GM21381 (cell line): ENCODE measurements at regions not wholly inside any gene's neighbourhood (a gene's known extent, or its start where the extent isn't known, plus 50 kb on each side); places are given as distances from the start of the nearest gene placed in this dataset.
"Not testable (repeated sequence)": the region's sequence is repeated elsewhere in the genome, so short reads cannot be mapped to it uniquely, and the experiment has no call there.

Experiments used
- ATAC-seq: cut with Tn5 transposase; IDR thresholded peaks from one replicate; pipeline ENCODE4 v1.9.1; 2021; ENCODE audit warnings: mild to moderate bottlenecking, moderate library complexity; ENCODE audit not compliant: unreplicated experiment

GRCh38 chr7:34330308-34330707, 327.7 kb upstream of the NPSR1 start:
- no peak for ATAC-seq

GRCh38 chr7:34331102-34331501, 326.9 kb upstream of the NPSR1 start:
- ATAC-seq: no peak

GRCh38 chr7:34332006-34332405, 326.0 kb upstream of the NPSR1 start:
- ATAC-seq: no peak

- ATAC-seq: no peak
Measured at GRCh38 chr7:34333184-34333583, 324.8 kb upstream of the NPSR1 start.

GRCh38 chr7:34333925-34334324, 324.1 kb upstream of the NPSR1 start:
- no peak for ATAC-seq

GRCh38 chr7:34337163-34337562, 320.9 kb upstream of the NPSR1 start:
- no peak for ATAC-seq

- ATAC-seq: no peak
Measured at GRCh38 chr7:34338961-34339526, 319.0 kb upstream of the NPSR1 start.

GRCh38 chr7:34341326-34341725, 316.7 kb upstream of the NPSR1 start:
- ATAC-seq: no peak

GRCh38 chr7:34342387-34342786, 315.6 kb upstream of the NPSR1 start:
- no peak for ATAC-seq

- ATAC-seq: no peak
Measured at GRCh38 chr7:34343667-34344066, 314.4 kb upstream of the NPSR1 start.

GRCh38 chr7:34354011-34354410, 304.0 kb upstream of the NPSR1 start:
- no peak for ATAC-seq

- no peak for ATAC-seq
Measured at GRCh38 chr7:34354899-34355298, 303.1 kb upstream of the NPSR1 start.

GRCh38 chr7:34357068-34357467, 300.9 kb upstream of the NPSR1 start:
- no peak for ATAC-seq

- no peak for ATAC-seq
Measured at GRCh38 chr7:34357946-34358345, 300.1 kb upstream of the NPSR1 start.

- not testable (repeated sequence) for ATAC-seq
Measured at GRCh38 chr7:34358578-34358977, 299.4 kb upstream of the NPSR1 start.

- ATAC-seq: no peak
Measured at GRCh38 chr7:34361663-34362250, 296.3 kb upstream of the NPSR1 start.

GRCh38 chr7:34362621-34363020, 295.4 kb upstream of the NPSR1 start:
- ATAC-seq: no peak

GRCh38 chr7:34364130-34364529, 293.9 kb upstream of the NPSR1 start:
- ATAC-seq: no peak

- no peak for ATAC-seq
Measured at GRCh38 chr7:34365011-34365410, 293.0 kb upstream of the NPSR1 start.

- ATAC-seq: no peak
Measured at GRCh38 chr7:34365611-34366010, 292.4 kb upstream of the NPSR1 start.

- no peak for ATAC-seq
Measured at GRCh38 chr7:34371922-34372321, 286.1 kb upstream of the NPSR1 start.

GRCh38 chr7:34373940-34374339, 284.1 kb upstream of the NPSR1 start:
- no peak for ATAC-seq
